Bone marrow (tissue), 2 donors: ENCODE measurements at regions not wholly inside any gene's neighbourhood (a gene's known extent, or its start where the extent isn't known, plus 50 kb on each side); places are given as distances from the start of the nearest gene placed in this dataset.
"Not testable (repeated sequence)": the region's sequence is repeated elsewhere in the genome, so short reads cannot be mapped to it uniquely, and the experiment has no call there.

Experiments used
- DNase-seq, 2 donors: peaks; one replicate each; lab custom pipeline; 2025; lab: John Stamatoyannopoulos, UW

DNA sequence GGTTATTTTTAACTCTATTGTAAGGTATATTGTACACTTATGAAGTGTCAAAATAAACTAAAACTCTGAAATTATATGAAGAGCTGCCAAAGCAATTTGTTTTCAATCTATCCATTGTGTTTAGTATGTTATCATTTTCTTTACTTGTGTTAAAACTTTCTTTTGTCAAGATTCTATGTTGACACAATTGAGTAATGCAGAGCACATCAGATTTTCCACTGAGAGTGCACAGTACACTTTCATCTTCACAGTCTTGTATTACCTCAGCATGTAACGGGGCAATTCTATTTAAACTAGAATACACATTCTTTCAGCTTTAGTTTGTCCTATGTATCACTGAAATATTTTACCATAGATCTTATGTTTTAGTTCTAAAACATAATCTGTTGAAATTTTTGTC lies 304.4 kb upstream of the ZC3H15 start:
- DNase-seq: no peak

- not testable (repeated sequence) for DNase-seq
Observed at GRCh38 chr2:186182366-186182765, 303.7 kb upstream of the ZC3H15 start.

DNA sequence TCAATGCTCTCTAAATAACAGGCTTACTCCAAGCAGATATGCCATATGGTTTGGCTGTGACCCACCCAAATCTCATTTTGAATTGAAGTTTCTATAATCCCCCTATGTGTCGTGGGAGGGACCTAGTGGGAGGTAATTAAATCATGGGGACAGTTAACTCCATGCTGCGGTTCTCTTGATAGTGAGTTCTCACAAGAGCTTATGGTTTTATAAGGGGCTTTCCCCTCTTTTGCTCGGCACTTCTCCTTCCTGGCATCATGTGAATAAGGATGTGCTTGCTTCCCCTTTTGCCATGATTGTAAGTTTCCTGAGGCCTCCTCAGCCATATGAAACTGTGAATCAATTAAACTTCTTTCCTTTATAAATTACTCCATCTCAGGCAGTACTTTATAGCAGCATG lies 302.7 kb upstream of the ZC3H15 start:
- no peak for DNase-seq

- no peak for DNase-seq
Observed at GRCh38 chr2:186187854-186188253, 298.2 kb upstream of the ZC3H15 start.

DNA sequence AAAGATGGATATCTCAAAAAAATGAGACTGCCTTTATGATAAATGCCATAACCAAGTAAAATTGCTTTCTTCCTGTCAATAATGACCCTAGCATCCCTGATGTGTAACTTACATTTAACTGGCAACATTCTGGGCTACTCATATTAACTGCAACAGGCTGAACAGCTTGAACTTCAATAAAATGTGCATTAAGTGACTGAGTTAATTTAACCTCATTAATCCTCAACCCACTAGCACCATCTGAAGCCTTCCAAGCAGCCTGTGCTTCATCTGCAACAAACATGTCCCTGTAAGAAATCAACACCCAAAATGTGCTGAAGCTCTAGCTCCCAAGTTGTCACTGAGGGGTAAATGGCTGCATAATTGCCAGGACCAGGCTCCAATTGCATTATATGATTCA lies 296.2 kb upstream of the ZC3H15 start:
- DNase-seq: no peak

DNA sequence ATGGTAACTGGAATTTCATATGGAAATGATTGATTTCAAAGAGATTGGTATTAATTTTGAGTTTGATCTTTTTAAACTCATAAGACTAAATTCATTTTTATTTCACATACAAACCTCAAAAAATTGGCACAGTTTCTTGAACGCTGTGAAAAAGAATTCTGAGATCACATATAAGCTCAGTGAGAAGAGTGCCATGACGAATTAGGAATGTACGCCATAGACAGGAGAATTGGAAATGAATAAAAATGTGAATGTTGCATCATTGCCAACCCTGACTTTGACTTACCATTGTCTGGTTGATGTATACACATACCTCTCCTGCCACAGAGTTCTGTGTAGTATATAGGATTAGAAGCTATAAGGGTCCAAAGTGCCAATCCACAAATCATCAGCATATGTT lies 290.4 kb upstream of the ZC3H15 start:
- no peak for DNase-seq

DNA sequence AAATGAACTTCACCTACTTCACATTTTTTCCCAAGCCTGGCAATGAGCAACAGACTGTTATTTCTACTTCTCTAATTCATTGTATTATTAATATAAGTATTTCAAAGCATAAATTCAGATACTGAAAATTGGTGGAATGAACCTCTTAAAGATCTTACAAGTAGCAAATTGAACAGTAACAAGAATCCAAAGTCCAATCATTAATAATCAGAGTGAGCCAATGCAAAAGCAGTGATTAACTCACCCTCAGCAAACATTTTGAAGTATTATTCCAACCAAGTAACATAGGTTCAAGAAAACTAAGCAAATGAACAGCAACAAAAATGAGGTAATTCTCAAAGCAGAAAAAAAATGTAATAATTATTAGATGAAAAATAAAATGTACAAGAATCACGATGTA lies 288.1 kb upstream of the ZC3H15 start:
- no peak for DNase-seq

- no peak for DNase-seq
Observed at GRCh38 chr2:186199029-186199428, 287.0 kb upstream of the ZC3H15 start.

DNA sequence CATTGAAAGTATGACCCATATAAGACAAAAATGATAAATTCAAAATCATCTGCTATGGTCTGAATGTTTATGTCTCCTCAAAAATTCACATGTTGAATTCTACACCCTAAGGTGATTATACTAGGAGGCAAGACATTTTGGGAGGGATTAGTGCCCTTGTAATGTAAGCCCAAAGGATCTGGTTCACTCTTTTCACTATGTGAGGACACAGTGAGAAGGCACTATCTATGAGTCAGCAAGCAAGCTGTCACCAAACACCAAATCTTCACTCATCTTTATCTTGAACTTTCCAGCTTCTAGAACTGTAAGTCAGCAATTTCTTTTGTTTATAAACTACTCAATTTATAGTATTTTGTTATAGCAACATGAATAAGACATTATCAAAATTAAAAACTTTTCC lies 284.7 kb upstream of the ZC3H15 start:
- DNase-seq: no peak

DNA sequence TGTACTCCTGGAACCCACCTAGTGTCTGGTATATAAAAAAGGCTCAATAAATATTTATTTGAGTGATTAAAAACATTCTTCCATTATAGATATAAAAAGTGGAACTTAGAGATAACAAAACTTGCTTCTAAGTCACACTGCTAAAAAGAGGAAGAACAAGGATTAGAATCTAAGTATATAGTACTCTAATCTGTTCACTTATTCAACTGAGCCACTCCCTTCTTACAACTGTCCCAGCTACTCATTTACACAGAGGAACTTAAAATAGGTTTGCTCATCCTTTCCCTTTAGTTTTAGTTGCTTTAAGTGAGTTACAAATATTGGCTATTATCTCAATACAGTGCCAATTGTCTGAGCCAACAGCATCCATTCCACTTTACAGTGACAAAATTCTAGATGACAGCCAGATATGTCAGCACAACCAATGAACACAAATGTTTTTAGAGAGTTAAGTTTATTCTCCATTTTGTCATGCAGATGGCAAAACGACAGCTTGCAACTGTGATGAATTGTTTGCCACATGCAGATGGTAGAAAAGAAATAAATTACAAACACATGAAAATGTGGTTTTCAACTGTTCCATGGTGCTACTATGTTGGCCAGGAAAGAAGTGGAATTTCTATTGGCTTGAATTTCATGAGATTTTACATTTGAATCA lies 280.7 kb upstream of the ZC3H15 start:
- DNase-seq: no peak

GRCh38 chr2:186209532-186209931 lies 276.5 kb upstream of the ZC3H15 start:
- no peak for DNase-seq

- no peak for DNase-seq
Observed at GRCh38 chr2:186220409-186220808, 265.7 kb upstream of the ZC3H15 start.

DNA sequence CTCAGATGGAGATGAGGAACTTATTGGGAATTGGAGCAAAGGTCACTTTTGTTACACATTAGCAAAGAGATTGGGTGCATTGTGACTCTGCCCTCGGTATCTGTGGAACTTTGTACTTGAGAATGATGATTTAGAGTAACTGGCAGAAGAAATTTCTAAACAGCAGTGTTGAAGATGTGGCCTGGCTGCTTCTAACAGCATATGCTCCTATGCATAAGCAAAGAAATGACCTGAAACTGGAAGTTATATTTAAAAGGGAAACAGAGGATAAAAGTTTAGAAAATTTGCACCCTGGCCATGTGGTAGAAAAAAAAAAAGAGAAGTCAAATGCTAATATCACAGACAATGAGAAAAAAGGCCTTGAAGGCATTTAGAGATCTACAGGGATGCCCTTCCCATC lies 256.8 kb upstream of the ZC3H15 start:
- no peak for DNase-seq

DNA sequence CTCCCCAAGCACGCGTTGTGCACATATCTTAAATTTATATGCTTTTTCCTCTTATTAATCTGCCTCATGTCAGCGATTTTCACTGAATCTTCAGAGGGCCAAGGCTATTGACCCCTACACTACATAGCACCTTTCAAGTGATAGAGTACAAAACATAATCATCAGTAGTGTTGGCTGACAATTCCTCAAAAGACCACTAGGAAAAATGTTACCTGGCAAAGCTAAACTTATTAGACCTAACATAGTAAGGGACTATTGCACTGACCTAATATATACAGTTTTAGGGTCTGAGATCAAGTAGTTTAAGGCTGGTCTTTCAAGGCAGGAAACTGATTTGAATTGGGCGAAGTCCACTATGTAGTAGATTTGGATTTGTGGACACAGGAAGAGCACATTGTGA lies 244.2 kb upstream of the ZC3H15 start:
- no peak for DNase-seq

DNA sequence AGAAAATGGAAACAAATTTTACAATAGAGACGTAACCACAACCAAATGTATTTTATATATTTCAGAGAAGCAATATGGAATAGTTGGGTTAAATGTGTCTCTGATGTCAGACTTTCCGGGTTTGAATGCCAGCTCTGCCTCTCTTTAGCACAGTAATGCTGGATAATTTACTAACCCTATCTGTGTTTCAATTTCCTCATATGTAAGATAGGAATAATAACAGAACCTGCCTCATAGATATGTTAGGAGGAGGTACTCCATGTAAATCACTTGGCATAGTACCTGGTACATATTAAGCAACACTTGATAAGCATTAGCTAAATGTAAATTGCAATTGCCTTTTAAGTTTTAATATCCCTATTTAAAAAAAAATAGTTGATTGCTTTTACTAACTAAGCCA lies 231.3 kb upstream of the ZC3H15 start:
- DNase-seq: no peak

DNA sequence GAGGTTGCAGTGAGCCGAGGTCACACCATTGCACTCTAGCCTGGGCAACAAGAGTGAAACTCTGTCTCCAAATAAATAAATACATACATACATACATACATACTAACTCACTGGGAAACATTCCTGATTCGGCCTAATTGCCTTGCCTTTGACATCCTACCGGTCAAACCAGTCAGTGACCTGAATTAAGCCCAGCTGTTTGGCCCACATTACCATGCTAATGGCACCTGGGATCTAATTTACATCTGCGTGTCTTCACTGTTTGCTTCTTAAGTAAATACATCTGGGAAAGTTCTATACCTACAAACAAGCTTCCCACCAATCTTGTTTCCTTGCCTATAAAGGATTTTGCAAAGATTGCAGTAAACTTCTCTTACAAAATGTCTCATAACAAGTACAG lies 230.2 kb upstream of the ZC3H15 start:
- DNase-seq: no peak

DNA sequence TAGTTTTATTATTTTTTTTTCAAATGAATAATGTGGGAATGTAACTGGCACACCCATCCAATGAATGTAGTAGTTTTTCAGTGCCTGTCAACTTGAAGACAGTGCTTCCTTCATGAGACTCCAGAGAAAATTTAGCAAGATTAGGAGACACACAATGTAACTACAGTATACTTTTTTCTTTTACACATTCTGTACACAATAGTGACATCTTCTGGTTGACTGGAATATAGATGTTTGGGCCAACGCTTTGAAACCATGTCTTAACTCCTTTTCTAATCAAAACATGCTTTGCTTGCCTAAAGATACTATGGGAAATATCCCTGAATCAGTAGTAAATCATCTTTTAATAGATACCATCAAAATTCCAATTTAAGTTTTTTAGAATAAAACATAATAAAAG lies 229.5 kb upstream of the ZC3H15 start:
- DNase-seq: no peak

- no peak for DNase-seq
Observed at GRCh38 chr2:186263673-186264250, 222.3 kb upstream of the ZC3H15 start.

GRCh38 chr2:186269536-186269935 lies 216.5 kb upstream of the ZC3H15 start:
- DNase-seq: no peak

GRCh38 chr2:186273953-186274352 lies 212.1 kb upstream of the ZC3H15 start:
- no peak for DNase-seq

DNA sequence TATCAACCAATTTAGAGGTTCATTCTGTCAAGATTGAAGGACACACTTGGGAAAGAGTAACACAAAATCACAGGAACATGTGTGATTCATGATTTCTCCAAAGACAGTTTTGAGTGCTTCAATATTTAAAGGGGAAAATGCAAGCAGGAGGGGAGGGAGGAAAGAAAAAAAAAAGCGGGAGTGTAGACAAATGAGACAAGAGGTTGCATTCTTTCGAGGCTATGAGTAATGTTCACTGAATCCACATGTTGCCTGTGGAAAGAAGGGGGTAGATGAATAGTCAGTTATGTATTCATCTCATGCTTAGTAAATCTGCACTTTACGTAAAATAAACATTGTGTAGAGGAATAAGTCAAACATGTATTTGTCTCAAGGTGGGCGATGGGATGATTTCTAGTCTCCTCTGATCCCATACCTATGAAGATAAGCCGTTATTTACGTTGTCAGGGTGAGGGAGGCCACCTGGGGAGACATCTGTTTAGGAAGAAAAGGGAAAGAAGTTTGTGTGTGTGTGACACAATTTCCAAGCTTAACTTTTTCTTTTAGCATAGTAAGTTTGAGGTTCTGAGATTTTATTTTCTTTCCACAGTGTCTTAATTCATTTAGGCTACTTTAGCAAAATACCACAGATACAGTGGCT lies 211.0 kb upstream of the ZC3H15 start:
- DNase-seq: no peak

DNA sequence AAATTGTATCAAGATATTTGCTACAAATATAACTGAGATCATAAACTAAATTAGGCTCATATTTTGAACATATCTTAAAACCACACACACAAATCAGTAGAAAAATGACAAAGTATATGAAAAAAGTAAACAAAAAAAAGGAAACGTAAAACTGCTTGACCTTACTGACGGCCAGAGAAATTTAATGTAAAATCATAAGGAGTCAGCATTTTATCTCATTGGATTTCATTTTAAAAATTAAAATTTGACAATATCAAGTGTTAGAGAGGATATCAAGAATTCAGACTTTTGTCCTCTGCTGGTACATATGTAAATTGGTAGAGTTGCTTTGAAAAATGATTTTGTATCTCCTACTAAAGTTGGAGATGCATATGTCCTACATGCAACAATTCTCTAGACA lies 209.2 kb upstream of the ZC3H15 start:
- DNase-seq: no peak

GRCh38 chr2:186281726-186282125 lies 204.3 kb upstream of the ZC3H15 start:
- no peak for DNase-seq
